H1 (cell line): ENCODE measurements at regions not wholly inside any gene's neighbourhood (a gene's known extent, or its start where the extent isn't known, plus 50 kb on each side); places are given as distances from the start of the nearest gene placed in this dataset.

Experiments used
- CTCF ChIA-PET: fragments of 300-600 bp; sonication (Branson Sonifier 250); formaldehyde crosslinking; loops from one replicate; lab custom pipeline; 2021; ENCODE audit not compliant: partially characterized antibody; lab: Charles Lee
- POLR2A ChIA-PET: fragments of 300-600 bp; sonication (Branson Sonifier 250); formaldehyde crosslinking; loops from one replicate; lab custom pipeline; 2021; ENCODE audit warnings: inconsistent platforms; ENCODE audit not compliant: partially characterized antibody; lab: Charles Lee
- DNase-seq, 2 experiments: peaks; one replicate each; pipeline versions ENCODE4 v3.0.0 to v3.0.0-alpha.2; 2010 to 2022; ENCODE audit warnings: low spot score in 2 of 2, low read depth in 1 of 2, mixed read lengths in 1 of 2
- FAIRE-seq: peaks from 2 replicates; lab custom pipeline; 2011; peaks lifted over from hg19 to GRCh38; lab: Jason Lieb, UNC
- H2AFZ ChIP-seq: 2 replicates; pipeline ENCODE4 v1.8.1; 2012; ENCODE audit warnings: low read length, inconsistent platforms
- H2AK5ac ChIP-seq: 2 replicates; pipeline ENCODE4 v1.6.1; 2013; ENCODE audit warnings: low read depth, low read length
- H2BK120ac ChIP-seq: replicated peaks from 2 replicates; pipeline ENCODE3; 2013; ENCODE audit warnings: low read depth, low read length, inconsistent platforms
- H2BK12ac ChIP-seq: 2 replicates; pipeline ENCODE4 v1.6.1; 2013; ENCODE audit warnings: low read depth, low read length
- H2BK15ac ChIP-seq: 2 replicates; pipeline ENCODE4 v1.6.1; 2013; ENCODE audit warnings: low read length
- H2BK20ac ChIP-seq: 2 replicates; pipeline ENCODE4 v1.6.1; 2013; ENCODE audit warnings: low read length
- H2BK5ac ChIP-seq: 2 replicates; pipeline ENCODE4 v1.6.1; 2013; ENCODE audit warnings: low read depth, low read length
- H3K14ac ChIP-seq: 2 replicates; pipeline ENCODE4 v1.6.1; 2013; ENCODE audit warnings: inconsistent platforms; ENCODE audit not compliant: insufficient read length
- H3K18ac ChIP-seq: 2 replicates; pipeline ENCODE4 v1.6.1; 2013; ENCODE audit warnings: low read length; ENCODE audit errors: extremely low read depth
- H3K23ac ChIP-seq: 2 replicates; pipeline ENCODE4 v1.6.1; 2013; ENCODE audit warnings: inconsistent platforms; ENCODE audit not compliant: insufficient read length
- H3K23me2 ChIP-seq: 2 replicates; pipeline ENCODE4 v1.6.1; 2013; ENCODE audit warnings: low read depth, low read length
- H3K27ac ChIP-seq: 2 replicates; pipeline ENCODE4 v1.6.1; 2011; ENCODE audit warnings: low read depth, low read length, inconsistent platforms
- H3K27me3 ChIP-seq, 4 experiments: replicated peaks in 1 of 4; 1 replicate in 1 of 4; 2 replicates in 3 of 4; pipeline versions ENCODE4 v1.6.1 to v1.8.1; 2011 to 2013; ENCODE audit warnings: low read length in 3 of 4, mild to moderate bottlenecking in 3 of 4, inconsistent platforms in 2 of 4, mixed read lengths in 2 of 4, moderate library complexity in 1 of 4; ENCODE audit not compliant: control insufficient read depth in 3 of 4, insufficient read depth in 3 of 4; ENCODE audit errors: extremely low read depth in 1 of 4
- H3K36me3 ChIP-seq, 4 experiments: 2 replicates each; pipeline versions ENCODE4 v1.6.1 to v1.8.1; 2011 to 2013; ENCODE audit warnings: mild to moderate bottlenecking in 4 of 4, low read length in 3 of 4, moderate library complexity in 2 of 4, control low read depth in 1 of 4, inconsistent platforms in 1 of 4; ENCODE audit not compliant: insufficient read depth in 4 of 4, control insufficient read depth in 2 of 4
- H3K4ac ChIP-seq: replicated peaks from 2 replicates; pipeline ENCODE3; 2013; ENCODE audit warnings: low read length, low read depth, mixed read lengths, inconsistent platforms; ENCODE audit not compliant: insufficient read length
- H3K4me1 ChIP-seq, 4 experiments: replicated peaks in 1 of 4; 1 replicate in 1 of 4; 2 replicates in 3 of 4; pipeline versions ENCODE4 v1.6.1 to v1.8.1; 2011 to 2013; ENCODE audit warnings: low read length in 3 of 4, inconsistent platforms in 2 of 4, mixed read lengths in 1 of 4; ENCODE audit not compliant: insufficient read depth in 4 of 4, control insufficient read depth in 3 of 4
- H3K4me2 ChIP-seq, 2 experiments: 2 replicates each; pipeline versions ENCODE4 v1.6.1 to v1.8.1; 2011 to 2013; ENCODE audit warnings: low read depth in 2 of 2, low read length in 2 of 2, control low read depth in 1 of 2, inconsistent platforms in 1 of 2, mild to moderate bottlenecking in 1 of 2; ENCODE audit not compliant: insufficient read depth in 1 of 2
- H3K4me3 ChIP-seq, 4 experiments: fragments of 200-600, 300-600 bp in 1 of 4; sonication (generic), shearing (Covaris generic), sonication (Bioruptor Twin) in 1 of 4; 2 replicates each; pipeline versions ENCODE4 v1.5.1 to v1.8.1; 2011 to 2016; ENCODE audit warnings: low read length in 4 of 4, low read depth in 3 of 4, control low read depth in 2 of 4, inconsistent platforms in 2 of 4, mild to moderate bottlenecking in 2 of 4, mixed read lengths in 1 of 4, moderate library complexity in 1 of 4; ENCODE audit not compliant: insufficient read depth in 2 of 4; ENCODE audit errors: extremely low read depth in 1 of 4
- H3K56ac ChIP-seq: replicated peaks from 2 replicates; pipeline ENCODE3; 2013; ENCODE audit warnings: low read depth, mild to moderate bottlenecking, mixed read lengths, low read length, inconsistent platforms; ENCODE audit not compliant: insufficient read length
- H3K79me1 ChIP-seq: 2 replicates; pipeline ENCODE4 v1.6.1; 2013; ENCODE audit warnings: low read depth, low read length, control low read depth
- H3K79me2 ChIP-seq, 2 experiments: 2 replicates each; pipeline versions ENCODE4 v1.6.1 to v1.8.1; 2012 to 2013; ENCODE audit warnings: low read length in 2 of 2, mild to moderate bottlenecking in 2 of 2, inconsistent platforms in 1 of 2; ENCODE audit not compliant: insufficient read depth in 2 of 2, control insufficient read depth in 1 of 2
- H3K9ac ChIP-seq, 4 experiments: replicated peaks in 1 of 4; 1 replicate in 1 of 4; 2 replicates in 3 of 4; pipeline versions ENCODE4 v1.6.1 to v1.8.1; 2011 to 2013; ENCODE audit warnings: low read depth in 3 of 4, low read length in 3 of 4, control low read depth in 2 of 4, mild to moderate bottlenecking in 2 of 4, moderate library complexity in 2 of 4, inconsistent platforms in 1 of 4; ENCODE audit errors: extremely low read depth in 1 of 4
- H3K9me3 ChIP-seq, 2 experiments: 2 replicates each; pipeline versions ENCODE4 v1.6.1 to v1.8.1; 2012 to 2013; ENCODE audit warnings: mild to moderate bottlenecking in 2 of 2, moderate library complexity in 2 of 2, control low read depth in 1 of 2, inconsistent platforms in 1 of 2, low read depth in 1 of 2, low read length in 1 of 2, mixed read lengths in 1 of 2; ENCODE audit not compliant: insufficient read depth in 2 of 2
- H4K20me1 ChIP-seq, 2 experiments: replicated peaks in 1 of 2; 2 replicates each; pipeline versions ENCODE3 to v1.8.1; 2011 to 2013; ENCODE audit warnings: inconsistent platforms in 2 of 2, low read length in 2 of 2, mild to moderate bottlenecking in 1 of 2; ENCODE audit not compliant: insufficient read depth in 2 of 2, control insufficient read depth in 1 of 2
- H4K5ac ChIP-seq: 2 replicates; pipeline ENCODE4 v1.6.1; 2013; ENCODE audit warnings: low read length, low read depth, mixed read lengths, inconsistent platforms; ENCODE audit not compliant: insufficient read length
- H4K8ac ChIP-seq: 2 replicates; pipeline ENCODE4 v1.8.0; 2013; ENCODE audit warnings: mild to moderate bottlenecking, moderate library complexity, low read length, inconsistent platforms; ENCODE audit not compliant: insufficient read depth; ENCODE audit errors: extremely low read depth
- H4K91ac ChIP-seq: replicated peaks from 2 replicates; pipeline ENCODE3; 2013; ENCODE audit warnings: low read length, mixed read lengths, inconsistent platforms; ENCODE audit not compliant: insufficient read length
- BCL11A ChIP-seq, 2 experiments: IDR thresholded peaks; one replicate each; pipeline ENCODE4 v1.6.1; 2011; ENCODE audit warnings: low read depth in 2 of 2, low read length in 2 of 2, mild to moderate bottlenecking in 2 of 2
- E2F6 ChIP-seq: IDR thresholded peaks from 2 replicates; pipeline ENCODE4 v1.6.1; 2012; ENCODE audit warnings: inconsistent platforms
- FOSL1 ChIP-seq: IDR thresholded peaks from 2 replicates; pipeline ENCODE4 v1.6.1; 2011; ENCODE audit warnings: mild to moderate bottlenecking, low read depth, low read length, moderate library complexity; ENCODE audit not compliant: insufficient read depth
- GTF2F1 ChIP-seq: IDR thresholded peaks from 2 replicates; pipeline ENCODE4 v1.6.1; 2012; ENCODE audit warnings: low read depth, low read length, improper control_type of control experiment, borderline replicate concordance
- JUN ChIP-seq: IDR thresholded peaks from 2 replicates; pipeline ENCODE4 v1.6.1; 2011; ENCODE audit warnings: low read depth, mild to moderate bottlenecking, improper control_type of control experiment, low read length
- POLR2AphosphoS5 ChIP-seq: IDR thresholded peaks from 2 replicates; pipeline ENCODE4 v1.6.1; 2011; ENCODE audit warnings: low read depth, low read length
- POU5F1 ChIP-seq: IDR thresholded peaks from 2 replicates; pipeline ENCODE4 v1.6.1; 2011; ENCODE audit warnings: low read depth, mild to moderate bottlenecking, low read length, moderate library complexity
- RAD21 ChIP-seq, 2 experiments: IDR thresholded peaks in 1 of 2; conservative IDR thresholded peaks in 1 of 2; 2 replicates each; pipeline ENCODE4 v1.6.1; 2011; ENCODE audit warnings: low read depth in 2 of 2, low read length in 2 of 2, improper control_type of control experiment in 1 of 2, inconsistent platforms in 1 of 2, mild to moderate bottlenecking in 1 of 2, moderate library complexity in 1 of 2
- RFX5 ChIP-seq: IDR thresholded peaks from 2 replicates; pipeline ENCODE4 v1.6.1; 2011; ENCODE audit warnings: low read depth, low read length, improper control_type of control experiment, borderline replicate concordance
- SAP30 ChIP-seq: fragments of 300-600 bp; sonication (generic); IDR thresholded peaks from 2 replicates; pipeline ENCODE4 v1.7.1; 2012; ENCODE audit warnings: low read length, moderate library complexity, mild to moderate bottlenecking, inconsistent platforms; ENCODE audit not compliant: insufficient read depth, insufficient replicate concordance
- TAF1 ChIP-seq: IDR thresholded peaks from 2 replicates; pipeline ENCODE4 v1.6.1; 2011; ENCODE audit warnings: mild to moderate bottlenecking, low read depth, low read length
- TCF12 ChIP-seq: IDR thresholded peaks from 2 replicates; pipeline ENCODE4 v1.6.1; 2011; ENCODE audit warnings: low read depth, mild to moderate bottlenecking, low read length
- TEAD4 ChIP-seq: IDR thresholded peaks from 2 replicates; pipeline ENCODE4 v1.6.1; 2012; ENCODE audit warnings: low read depth, low read length, inconsistent platforms, mixed read lengths
- WGBS, 2 experiments: shearing (Covaris generic) in 1 of 2; methylation state at CpG; one replicate each; pipeline versions ENCODE4 v1.1.6 to v1.1.7; 2013 to 2015; ENCODE audit warnings: low lambda C conversion rate in 2 of 2, mixed read lengths in 2 of 2, inconsistent platforms in 1 of 2, low coverage in 1 of 2, missing lambda C conversion rate in 1 of 2; ENCODE audit not compliant: insufficient replicate concordance in 2 of 2, insufficient coverage in 1 of 2, insufficient read length in 1 of 2; ENCODE audit errors: extremely low coverage in 1 of 2, missing lambda C conversion rate in 1 of 2; 5-methylcytosine and 5-hydroxymethylcytosine counted together
- TF ChIP-seq, protein P1 (sequence below): IDR thresholded peaks from 2 replicates; pipeline ENCODE4 v1.6.1; 2011; ENCODE audit warnings: low read depth, mild to moderate bottlenecking, low read length; ENCODE audit not compliant: insufficient read depth

- Histone ChIP-seq H3K4me1 (no peaks in the 10 kb centered on the region), H3K9me3 (no peaks in the 10 kb centered on the region; a peak in 1 of 4 replicates), H3K14ac (no peak overlapping the region), H3K4ac (no peak overlapping the region), H3K56ac (no peak overlapping the region), H2BK15ac (no peak overlapping the region), H2BK5ac (no peak overlapping the region), H2AFZ (no peak overlapping the region), H4K91ac (no peak overlapping the region), H3K23ac (no peak overlapping the region), H3K27ac (no peak overlapping the region), H2BK12ac (no peak overlapping the region), H3K27me3 (no peaks in the 10 kb centered on the region), H3K9ac (no peak overlapping the region), H3K79me1 (no peaks in the 10 kb centered on the region), H3K23me2 (no peaks in the 10 kb centered on the region), H3K4me3 (no peak overlapping the region), H4K5ac (no peak overlapping the region), H2BK20ac (no peak overlapping the region), H3K4me2 (no peak overlapping the region), H2AK5ac (no peak overlapping the region), H4K8ac (no peak overlapping the region), H2BK120ac (no peak overlapping the region), H3K36me3 (no peaks in the 10 kb centered on the region), H3K79me2 (no peaks in the 10 kb centered on the region), H4K20me1 (no peaks in the 10 kb centered on the region), H3K18ac (no peak overlapping the region)
- POLR2A ChIA-PET, result no interaction called here
- FAIRE-seq, result no peak
- no peak for DNase-seq
- CTCF ChIA-PET, result interaction anchor here (1.3 kb wide), 1 partner anchor 12 kb away, joined by 4 read pairs; no protein-coding TSS in a partner anchor
- 88% methylated on average over 2 of the region's 2 CpGs; no CpG with 5 or more reads in 1 of the 2 experiments for WGBS, 2 experiments
- no peak for TF ChIP-seq JUN
- TF ChIP-seq BCL11A (IDR thresholded peaks at IDR 0.05; ENCODE audit: low read depth in 2 of 2, low read length in 2 of 2), result no peak
- no peak for TF ChIP-seq TAF1
- no peak for TF ChIP-seq TCF12
- no peak for TF ChIP-seq RFX5
- no peak for TF ChIP-seq RAD21 (IDR thresholded peaks at IDR 0.05 in 1 of 2, conservative IDR thresholded peaks at IDR 0.05 in 1 of 2; ENCODE audit: low read depth in 2 of 2, low read length in 2 of 2)
- TF ChIP-seq, protein P1, sequence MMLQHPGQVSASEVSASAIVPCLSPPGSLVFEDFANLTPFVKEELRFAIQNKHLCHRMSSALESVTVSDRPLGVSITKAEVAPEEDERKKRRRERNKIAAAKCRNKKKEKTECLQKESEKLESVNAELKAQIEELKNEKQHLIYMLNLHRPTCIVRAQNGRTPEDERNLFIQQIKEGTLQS, result no peak
- no peak for TF ChIP-seq TEAD4
- TF ChIP-seq SAP30, result no peak
- no peak for TF ChIP-seq GTF2F1
- TF ChIP-seq E2F6, result no peak
- TF ChIP-seq POLR2AphosphoS5, result no peak
- no peak for TF ChIP-seq POU5F1
- no peak for TF ChIP-seq FOSL1
Observed at GRCh38 chr7:110170841-110171240, 920.1 kb upstream of the LRRN3 start.
